ENCODE measurements at regions not wholly inside any gene's neighbourhood (a gene's known extent, or its start where the extent isn't known, plus 50 kb on each side); places are given as distances from the start of the nearest gene placed in this dataset.
"Not testable (repeated sequence)": the region's sequence is repeated elsewhere in the genome, so short reads cannot be mapped to it uniquely, and the experiment has no call there.

GRCh38 chr16:70040554-70040953 lies 73.6 kb upstream of the PDPR start:
- TF ChIP-seq CTCF, POLR2A, POLR2AphosphoS5 (IDR thresholded peaks at IDR 0.05): not testable (repeated sequence)
